Neural progenitor cell (in vitro differentiated cells): ENCODE measurements at regions not wholly inside any gene's neighbourhood (a gene's known extent, or its start where the extent isn't known, plus 50 kb on each side); places are given as distances from the start of the nearest gene placed in this dataset.

Source experiments
- EZH2 ChIP-seq: fragments of 200-600 bp; sonication (generic); IDR thresholded peaks from 2 replicates; pipeline ENCODE4 v1.6.1; 2017; ENCODE audit warnings: antibody characterized with exemption, mild to moderate bottlenecking, moderate library complexity
- TF ChIP-seq, protein P1 (sequence below): fragments of 200-600 bp; sonication (generic); IDR thresholded peaks from 2 replicates; pipeline ENCODE4 v1.5.1; 2017; ENCODE audit warnings: antibody characterized with exemption, mild to moderate bottlenecking

DNA sequence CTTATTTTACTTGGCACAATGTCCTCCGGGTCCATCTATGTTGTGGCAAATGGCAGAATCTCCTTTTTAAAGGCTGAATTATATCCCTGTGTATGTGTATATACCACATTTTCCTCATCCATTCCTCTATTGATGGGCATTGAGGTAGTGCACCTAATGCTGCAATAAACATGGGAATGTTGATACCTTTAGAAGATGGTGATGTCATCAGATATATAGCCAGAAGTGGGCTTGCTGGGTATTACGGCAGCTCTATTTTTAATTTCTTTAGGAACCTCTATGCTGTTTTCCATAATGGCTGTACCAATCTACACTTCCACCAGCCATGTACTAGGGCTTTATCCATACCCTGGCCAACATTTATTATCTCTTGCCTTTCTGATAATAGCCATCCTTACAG lies 315.7 kb downstream of the FOXA2 start:
- TF ChIP-seq, protein P1, sequence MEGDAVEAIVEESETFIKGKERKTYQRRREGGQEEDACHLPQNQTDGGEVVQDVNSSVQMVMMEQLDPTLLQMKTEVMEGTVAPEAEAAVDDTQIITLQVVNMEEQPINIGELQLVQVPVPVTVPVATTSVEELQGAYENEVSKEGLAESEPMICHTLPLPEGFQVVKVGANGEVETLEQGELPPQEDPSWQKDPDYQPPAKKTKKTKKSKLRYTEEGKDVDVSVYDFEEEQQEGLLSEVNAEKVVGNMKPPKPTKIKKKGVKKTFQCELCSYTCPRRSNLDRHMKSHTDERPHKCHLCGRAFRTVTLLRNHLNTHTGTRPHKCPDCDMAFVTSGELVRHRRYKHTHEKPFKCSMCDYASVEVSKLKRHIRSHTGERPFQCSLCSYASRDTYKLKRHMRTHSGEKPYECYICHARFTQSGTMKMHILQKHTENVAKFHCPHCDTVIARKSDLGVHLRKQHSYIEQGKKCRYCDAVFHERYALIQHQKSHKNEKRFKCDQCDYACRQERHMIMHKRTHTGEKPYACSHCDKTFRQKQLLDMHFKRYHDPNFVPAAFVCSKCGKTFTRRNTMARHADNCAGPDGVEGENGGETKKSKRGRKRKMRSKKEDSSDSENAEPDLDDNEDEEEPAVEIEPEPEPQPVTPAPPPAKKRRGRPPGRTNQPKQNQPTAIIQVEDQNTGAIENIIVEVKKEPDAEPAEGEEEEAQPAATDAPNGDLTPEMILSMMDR = no peak
- TF ChIP-seq EZH2 = no peak
